PFSK-1 (cell line): ENCODE measurements at regions not wholly inside any gene's neighbourhood (a gene's known extent, or its start where the extent isn't known, plus 50 kb on each side); places are given as distances from the start of the nearest gene placed in this dataset.

ENCODE experiments used
- FOXP2 ChIP-seq: optimal IDR thresholded peaks from 2 replicates; pipeline ENCODE3; 2011; ENCODE audit warnings: borderline replicate concordance, control low read depth, inconsistent platforms; ENCODE audit not compliant: insufficient read depth; ENCODE audit errors: extremely low read length, extremely low read depth
- POLR2AphosphoS5 ChIP-seq: IDR thresholded peaks from 2 replicates; pipeline ENCODE4 v1.6.1; 2012; ENCODE audit warnings: low read depth, mild to moderate bottlenecking, control low read depth, low read length, moderate library complexity
- SIN3A ChIP-seq: IDR thresholded peaks from 2 replicates; pipeline ENCODE4 v1.6.1; 2012; ENCODE audit warnings: mild to moderate bottlenecking, low read length, moderate library complexity, borderline replicate concordance; ENCODE audit not compliant: insufficient read depth
- TAF1 ChIP-seq: IDR thresholded peaks from 2 replicates; pipeline ENCODE4 v1.6.1; 2012; ENCODE audit warnings: low read length, control low read depth, borderline replicate concordance; ENCODE audit not compliant: insufficient read depth
- TF ChIP-seq, protein P1 (sequence below), 2 experiments: IDR thresholded peaks; 2 replicates each; pipeline versions ENCODE4 v1.6.1 to v1.8.0; 2011 to 2012; ENCODE audit warnings: low read depth in 2 of 2, low read length in 2 of 2, control low read depth in 1 of 2, inconsistent platforms in 1 of 2, mild to moderate bottlenecking in 1 of 2, moderate library complexity in 1 of 2; ENCODE audit not compliant: insufficient read depth in 1 of 2

DNA sequence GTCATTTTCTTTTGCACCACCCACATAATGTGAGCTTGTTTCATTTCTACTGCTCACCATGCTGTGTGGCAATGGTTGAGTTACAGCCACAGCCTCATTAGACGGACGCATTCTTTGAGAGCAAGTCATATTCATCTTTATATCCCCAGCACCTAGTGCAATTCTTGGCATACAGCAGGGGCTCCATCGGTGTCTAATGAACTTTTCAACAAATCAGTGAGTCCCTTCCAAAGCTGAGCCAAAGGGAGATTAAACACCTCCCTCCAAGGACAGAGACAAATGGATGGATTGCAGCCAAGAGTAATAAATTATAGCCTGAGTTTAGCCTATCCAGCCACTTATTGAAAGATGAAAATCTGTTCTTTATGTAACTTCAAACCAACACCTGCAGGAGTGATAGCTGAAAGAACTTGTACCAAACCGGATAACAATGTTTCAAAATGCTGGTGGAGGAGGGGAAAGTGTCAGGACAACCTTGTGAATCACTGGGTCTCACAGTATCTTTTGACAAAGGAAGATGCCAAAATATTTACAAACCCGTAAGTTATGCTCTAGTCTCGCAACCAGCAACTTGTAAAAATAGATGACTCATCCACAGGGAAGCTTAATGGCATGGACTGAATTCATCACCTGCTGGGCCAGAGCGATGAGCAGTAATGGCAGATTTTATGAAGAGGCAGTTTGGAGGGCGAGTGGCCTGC lies 139.0 kb downstream of the PXDC1 start:
- TF ChIP-seq POLR2AphosphoS5 (no peak), FOXP2 (peak; percentile 58), SIN3A (peak; percentile 15; the same call in 1 of the 2 replicates)

DNA sequence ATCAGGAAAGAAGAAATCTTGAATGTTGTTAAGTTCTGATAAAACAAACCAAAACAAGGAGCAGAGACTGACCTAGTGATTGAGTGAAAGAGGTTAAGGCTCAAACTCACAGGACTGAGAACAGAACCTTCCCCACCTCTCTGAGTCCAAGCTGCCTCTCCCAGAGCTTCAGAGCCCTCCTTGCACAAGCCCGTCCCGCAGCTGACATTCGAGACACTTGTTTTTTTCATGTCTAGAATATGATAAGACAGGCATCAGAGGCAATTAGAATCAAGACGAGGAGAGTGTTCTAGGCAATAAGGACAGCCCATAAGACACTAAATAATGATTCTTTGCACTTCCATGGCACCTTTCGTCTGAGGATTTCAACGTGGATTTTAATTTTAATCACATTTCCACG lies 140.6 kb downstream of the PXDC1 start:
- TF ChIP-seq POLR2AphosphoS5 = no peak
- TF ChIP-seq, protein P1, sequence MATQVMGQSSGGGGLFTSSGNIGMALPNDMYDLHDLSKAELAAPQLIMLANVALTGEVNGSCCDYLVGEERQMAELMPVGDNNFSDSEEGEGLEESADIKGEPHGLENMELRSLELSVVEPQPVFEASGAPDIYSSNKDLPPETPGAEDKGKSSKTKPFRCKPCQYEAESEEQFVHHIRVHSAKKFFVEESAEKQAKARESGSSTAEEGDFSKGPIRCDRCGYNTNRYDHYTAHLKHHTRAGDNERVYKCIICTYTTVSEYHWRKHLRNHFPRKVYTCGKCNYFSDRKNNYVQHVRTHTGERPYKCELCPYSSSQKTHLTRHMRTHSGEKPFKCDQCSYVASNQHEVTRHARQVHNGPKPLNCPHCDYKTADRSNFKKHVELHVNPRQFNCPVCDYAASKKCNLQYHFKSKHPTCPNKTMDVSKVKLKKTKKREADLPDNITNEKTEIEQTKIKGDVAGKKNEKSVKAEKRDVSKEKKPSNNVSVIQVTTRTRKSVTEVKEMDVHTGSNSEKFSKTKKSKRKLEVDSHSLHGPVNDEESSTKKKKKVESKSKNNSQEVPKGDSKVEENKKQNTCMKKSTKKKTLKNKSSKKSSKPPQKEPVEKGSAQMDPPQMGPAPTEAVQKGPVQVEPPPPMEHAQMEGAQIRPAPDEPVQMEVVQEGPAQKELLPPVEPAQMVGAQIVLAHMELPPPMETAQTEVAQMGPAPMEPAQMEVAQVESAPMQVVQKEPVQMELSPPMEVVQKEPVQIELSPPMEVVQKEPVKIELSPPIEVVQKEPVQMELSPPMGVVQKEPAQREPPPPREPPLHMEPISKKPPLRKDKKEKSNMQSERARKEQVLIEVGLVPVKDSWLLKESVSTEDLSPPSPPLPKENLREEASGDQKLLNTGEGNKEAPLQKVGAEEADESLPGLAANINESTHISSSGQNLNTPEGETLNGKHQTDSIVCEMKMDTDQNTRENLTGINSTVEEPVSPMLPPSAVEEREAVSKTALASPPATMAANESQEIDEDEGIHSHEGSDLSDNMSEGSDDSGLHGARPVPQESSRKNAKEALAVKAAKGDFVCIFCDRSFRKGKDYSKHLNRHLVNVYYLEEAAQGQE (IDR thresholded peaks at IDR 0.05; ENCODE audit: insufficient read depth in 1 of 2, low read depth in 2 of 2, low read length in 2 of 2) = no peak
- no peak for TF ChIP-seq FOXP2
- TF ChIP-seq TAF1 = no peak
- TF ChIP-seq SIN3A = no peak

DNA sequence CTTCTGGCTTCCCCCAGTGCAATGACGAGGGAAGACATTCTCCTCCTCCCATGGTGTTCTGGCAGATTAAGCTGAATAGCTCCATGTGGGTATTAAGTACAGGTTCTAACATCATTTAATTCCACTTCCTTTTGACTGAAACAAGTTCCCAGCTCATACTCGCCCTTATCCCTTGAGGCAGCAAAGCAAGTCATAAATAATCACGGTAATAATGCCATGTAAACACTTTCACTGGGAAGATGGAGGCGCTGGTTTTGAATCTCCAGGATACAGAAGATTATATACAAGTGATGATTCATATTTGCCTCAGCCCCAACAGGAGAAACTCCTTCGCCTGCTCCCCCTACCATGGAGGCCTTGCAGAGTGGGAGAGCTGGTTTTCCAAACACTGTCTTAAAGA lies 141.3 kb downstream of the PXDC1 start:
- TF ChIP-seq POLR2AphosphoS5 (no peak), FOXP2 (no peak), TAF1 (no peak), SIN3A (no peak)
- TF ChIP-seq, protein P1 (IDR thresholded peaks at IDR 0.05; ENCODE audit: insufficient read depth in 1 of 2, low read depth in 2 of 2, low read length in 2 of 2) = no peak

DNA sequence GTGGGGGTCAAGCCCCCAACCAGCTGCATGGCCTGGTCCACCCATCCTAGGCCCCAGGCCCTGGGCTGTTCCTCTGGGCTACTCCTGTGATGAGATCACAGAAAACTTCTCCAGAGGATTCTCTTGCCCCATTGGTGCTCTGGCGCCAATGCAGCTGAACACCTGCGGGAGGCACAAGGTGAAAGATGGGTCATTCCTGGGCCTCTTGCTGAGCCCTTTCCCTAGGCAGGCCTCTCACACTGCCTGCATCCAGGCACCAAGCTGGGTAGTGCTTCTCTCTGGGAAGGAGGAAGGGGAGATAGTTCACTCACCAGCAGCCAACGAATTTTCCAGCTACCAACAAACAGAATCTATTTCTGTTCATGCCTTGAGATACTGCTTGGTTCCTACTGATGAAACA lies 142.1 kb downstream of the PXDC1 start:
- TF ChIP-seq POLR2AphosphoS5 (no peak), SIN3A (no peak), TAF1 (no peak), FOXP2 (no peak)
- TF ChIP-seq, protein P1 (IDR thresholded peaks at IDR 0.05; ENCODE audit: insufficient read depth in 1 of 2, low read depth in 2 of 2, low read length in 2 of 2) = no peak

DNA sequence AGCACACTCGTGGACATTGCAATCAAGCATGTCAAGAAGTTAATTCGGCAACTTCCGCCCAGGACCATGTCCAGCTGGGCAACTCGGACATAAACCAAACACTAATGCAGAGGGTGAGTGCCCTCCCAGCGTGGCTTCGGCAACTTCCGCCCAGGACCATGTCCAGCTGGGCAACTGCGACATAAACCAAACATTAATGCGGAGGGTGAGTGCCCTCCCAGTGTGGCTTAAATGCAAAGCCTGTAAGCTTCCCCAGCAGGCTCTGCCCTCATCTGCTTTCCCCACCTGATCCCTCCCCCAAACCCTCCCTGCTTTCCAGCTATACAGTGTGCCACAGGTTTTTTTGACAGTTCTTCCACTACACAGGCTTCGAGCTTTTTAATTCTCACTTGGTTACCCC lies 143.4 kb downstream of the PXDC1 start:
- TF ChIP-seq POLR2AphosphoS5 (no peak), TAF1 (no peak), SIN3A (no peak), FOXP2 (no peak)
- TF ChIP-seq, protein P1 (IDR thresholded peaks at IDR 0.05; ENCODE audit: insufficient read depth in 1 of 2, low read depth in 2 of 2, low read length in 2 of 2) = no peak
